ENCODE measurements at regions not wholly inside any gene's neighbourhood (a gene's known extent, or its start where the extent isn't known, plus 50 kb on each side); places are given as distances from the start of the nearest gene placed in this dataset.

DNA sequence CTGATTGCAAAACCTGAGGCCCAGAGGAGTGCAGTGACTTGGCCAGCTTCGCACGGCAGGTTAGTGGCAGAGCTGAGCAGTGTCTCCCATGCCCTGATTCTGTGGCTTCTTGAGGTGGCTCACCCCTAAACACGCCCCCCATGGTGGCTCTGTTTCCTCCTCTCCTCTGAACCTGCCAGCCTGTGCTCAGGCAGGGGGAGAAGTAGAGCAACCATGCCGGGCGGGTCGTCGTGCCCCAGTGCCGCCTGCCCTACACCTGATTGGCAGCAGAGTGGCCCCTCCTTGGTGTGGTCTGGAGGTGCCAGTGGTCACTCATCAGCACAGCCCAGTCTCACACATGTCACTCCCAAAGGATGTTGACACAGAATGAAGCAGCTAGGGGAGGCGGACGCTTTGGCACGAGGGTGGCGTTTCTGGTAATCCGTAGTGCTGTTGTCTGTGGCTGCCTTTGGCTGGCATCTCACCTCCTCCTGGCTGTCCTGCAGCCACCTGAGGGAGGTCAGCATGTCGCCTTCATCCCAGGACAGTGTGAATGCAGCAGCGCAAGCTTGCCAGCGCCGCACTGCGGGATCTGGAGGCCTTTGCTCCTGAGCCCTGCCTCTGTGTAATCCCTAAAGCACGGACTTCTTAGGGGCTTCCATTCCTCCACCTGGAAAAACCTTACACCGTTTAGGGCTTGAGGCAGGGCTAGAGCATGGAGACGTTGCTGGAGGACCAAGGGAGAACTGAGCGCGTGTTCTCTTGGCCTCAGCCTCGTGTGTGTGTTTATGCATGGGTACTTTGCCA, 294.7 kb downstream of the SEC14L1 start:
- peak; percentile 41 to 47 for DNase-seq

DNA sequence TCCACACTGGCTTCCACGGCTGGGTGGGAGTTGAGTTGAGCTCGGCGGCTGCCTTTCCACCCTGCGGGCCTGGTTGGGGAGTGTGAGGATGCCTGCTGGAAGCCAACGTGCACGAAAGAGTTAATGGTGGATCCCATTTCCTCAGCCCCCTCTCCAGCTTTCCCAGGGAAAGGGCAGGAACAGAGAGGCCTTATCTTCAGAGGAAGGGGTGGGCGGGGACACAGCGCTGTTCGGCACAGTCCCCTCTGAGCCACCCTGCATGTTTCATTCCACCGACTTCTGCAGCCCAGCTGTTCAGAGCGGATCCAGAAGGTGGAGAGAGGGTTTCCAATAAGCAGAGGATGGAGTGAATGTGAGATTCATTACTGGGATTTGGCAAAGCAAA, 295.3 kb downstream of the SEC14L1 start:
- no peak for DNase-seq

- DNase-seq = no peak
These were observed 295.7 kb downstream of the SEC14L1 start for GRCh38 chr17:77436481-77436880.

DNA sequence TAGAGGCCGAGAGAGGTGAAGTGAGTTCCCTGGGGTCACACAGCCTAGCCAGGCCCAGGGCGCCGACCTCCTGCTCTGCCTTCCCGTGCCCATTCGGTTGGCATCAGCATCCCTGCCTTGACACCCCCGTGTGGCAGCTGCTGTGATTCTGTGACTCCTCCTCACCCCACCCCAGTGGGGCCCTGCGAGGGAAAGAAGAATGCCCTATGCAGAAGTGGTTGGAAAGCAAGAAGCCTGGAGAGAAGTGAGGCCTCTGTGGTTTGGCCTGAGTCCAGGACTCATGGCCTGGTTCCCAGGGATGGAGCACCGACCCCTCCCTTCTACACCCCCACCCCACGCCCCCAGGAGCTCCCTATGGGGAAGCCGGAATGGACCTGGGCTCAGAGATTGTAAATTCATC, 296.2 kb downstream of the SEC14L1 start:
- DNase-seq = peak in 1 of 2 donors; percentile 53

- DNase-seq = no peak
These were observed 297.0 kb downstream of the SEC14L1 start for GRCh38 chr17:77437747-77438146.

- DNase-seq = no peak
These were observed 297.7 kb downstream of the SEC14L1 start for GRCh38 chr17:77438241-77439188.

GRCh38 chr17:77439189-77440018, 298.6 kb downstream of the SEC14L1 start:
- no peak for DNase-seq

GRCh38 chr17:77440560-77440981, 299.8 kb downstream of the SEC14L1 start:
- peak in 1 of 2 donors; percentile 33 for DNase-seq

DNA sequence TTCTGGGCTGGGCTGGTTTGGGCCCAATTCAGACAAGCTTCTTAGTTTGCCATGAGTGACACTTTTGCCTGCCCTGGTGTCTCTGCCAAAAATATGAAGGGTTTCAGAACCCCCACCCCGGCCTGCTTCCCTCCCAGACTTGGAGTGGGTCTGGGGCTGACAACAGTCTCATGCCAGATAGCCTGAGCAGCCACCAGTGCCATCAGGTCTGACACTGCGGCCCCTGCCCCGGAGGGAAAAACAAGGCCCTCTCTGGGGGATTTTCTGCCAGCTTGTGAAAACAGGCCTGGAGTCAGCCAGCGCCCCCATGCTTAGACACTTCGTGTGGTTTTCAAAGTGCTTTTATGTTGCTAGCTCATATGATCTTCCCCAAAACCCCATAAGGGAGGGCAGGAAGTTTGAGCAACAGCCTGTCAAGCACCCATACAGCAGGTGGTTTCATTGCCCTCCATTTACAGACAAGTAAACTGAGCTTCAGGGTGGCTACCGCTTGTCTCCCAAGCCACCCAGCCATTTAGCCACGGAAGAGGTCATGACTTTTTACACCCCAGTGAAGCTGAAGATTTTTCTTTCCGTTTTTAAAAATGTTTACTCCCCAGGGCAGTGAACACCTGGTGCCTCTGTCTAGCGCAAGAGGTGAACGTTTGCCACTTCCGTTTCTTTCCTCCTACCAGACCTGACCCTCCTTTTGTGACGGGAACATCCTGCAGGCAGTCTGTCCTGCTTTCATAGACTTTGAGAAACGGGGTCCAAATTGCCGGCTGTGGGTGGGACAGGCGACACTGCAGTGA, 300.6 kb downstream of the SEC14L1 start:
- peak; percentile 82 to 84 for DNase-seq

DNA sequence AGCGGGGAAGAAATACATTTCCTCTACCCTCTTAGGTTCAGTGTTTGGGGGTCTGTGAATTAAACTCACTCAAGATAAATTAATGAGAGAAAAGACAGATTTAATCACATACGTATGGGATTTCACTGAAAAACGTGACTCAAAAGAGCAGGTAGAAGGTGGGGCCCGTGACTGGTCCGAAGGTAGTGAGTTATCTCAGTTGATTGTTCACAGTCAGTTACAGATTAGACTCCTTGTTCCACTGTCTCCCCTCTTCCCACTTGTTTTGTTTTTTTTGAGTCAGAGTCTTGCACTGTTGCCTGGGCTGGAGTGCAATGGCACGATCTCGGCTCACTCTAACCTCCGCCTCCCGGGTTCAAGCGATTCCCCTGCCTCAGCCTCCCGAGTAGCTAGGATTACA, 301.2 kb downstream of the SEC14L1 start:
- no peak for DNase-seq

DNA sequence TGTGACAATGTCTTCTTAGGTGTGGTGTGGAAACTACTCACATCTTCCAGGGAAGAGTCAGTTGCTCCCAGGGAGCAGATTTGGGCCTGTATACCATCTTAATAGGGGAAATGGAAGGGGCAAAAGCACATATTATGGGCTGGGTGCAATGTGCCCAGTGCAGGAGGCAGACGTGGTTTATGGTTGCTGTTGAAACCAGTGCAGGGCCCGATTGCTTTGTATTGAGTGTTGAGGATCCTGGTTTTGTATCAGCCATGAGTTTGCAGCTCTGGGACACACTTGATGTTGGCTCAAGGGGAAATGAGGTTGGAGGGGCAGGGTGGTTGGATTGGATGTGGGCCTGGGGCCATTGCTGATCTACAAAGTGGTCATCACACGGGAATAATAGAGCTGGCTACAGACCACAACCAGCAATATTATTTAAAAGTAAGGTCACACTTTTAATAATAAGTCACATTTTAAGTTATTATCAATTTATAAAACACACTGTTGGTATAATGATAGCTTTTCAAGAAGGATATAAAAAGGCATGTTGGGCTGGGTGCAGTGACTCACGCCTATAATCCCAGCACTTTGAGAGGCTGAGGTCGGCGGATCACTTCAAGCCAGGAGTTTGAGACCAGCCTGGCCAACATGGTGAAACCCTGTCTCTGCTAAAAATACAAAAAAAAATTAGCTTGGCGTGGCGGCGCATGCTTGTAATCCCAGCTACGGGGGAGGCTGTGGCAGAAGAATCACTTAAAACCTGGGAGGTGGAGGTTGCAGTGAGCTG, 302.4 kb downstream of the SEC14L1 start:
- no peak for DNase-seq

- DNase-seq = no peak
These were observed 303.0 kb downstream of the SEC14L1 start for GRCh38 chr17:77443748-77444260.

DNA sequence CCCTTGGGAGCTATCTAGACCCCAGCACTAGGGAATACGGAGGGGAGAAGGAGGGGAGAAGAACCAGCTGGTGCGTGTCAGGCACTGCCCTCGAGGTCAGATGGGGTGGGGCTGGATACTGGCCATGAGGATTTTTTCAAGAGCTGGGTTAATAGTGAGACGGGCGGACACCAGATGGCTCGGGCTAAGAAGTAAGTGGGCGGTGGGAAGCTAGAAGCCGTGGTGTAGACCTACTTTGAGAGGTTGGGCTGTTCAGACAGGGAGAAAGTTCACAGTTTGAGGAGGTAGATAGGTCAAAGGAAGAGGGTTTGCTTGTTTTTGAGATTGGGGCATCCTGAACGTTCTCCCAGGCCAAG, 303.8 kb downstream of the SEC14L1 start:
- no peak for DNase-seq

DNA sequence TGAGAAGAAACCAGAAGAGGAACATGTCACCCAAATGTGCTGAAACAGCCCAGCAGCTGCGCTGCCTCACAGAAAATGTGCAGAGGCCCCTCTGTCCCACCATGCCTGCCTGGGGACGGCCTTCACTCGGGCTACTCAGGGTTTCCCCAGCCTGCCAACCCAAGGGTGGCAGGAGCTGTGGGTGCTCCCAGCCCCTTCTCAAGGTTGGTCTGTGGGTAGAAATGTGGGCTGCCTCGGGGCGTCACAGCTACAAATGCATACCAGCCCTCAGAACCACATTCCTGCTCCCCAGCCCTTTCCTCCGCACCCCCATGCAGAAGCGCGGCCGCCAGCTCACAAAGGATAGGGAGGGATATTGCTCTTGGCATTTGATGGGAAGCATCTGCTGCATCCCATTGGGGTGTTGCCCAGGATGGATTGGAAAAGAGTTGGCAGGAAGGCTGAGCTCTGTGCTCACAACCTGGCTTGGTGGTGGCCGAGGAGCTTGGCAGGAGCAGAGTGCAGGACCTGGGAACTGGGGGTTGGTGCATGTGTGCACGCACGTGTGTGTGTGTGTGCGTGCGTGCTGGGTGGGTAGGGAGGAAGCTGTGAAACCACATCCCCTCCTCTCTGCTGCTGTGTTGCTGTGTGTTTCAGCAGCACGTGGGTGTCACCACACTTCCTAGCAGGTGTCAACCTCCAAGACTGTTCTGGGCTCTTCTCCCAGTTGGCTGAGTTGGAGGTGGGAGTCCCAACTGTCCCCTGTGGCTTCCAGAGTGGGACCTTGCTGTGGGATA, 304.4 kb downstream of the SEC14L1 start:
- DNase-seq = peak; percentile 83 to 89

- peak; percentile 57 to 58 for DNase-seq
These were observed 305.2 kb downstream of the SEC14L1 start for GRCh38 chr17:77445760-77446532.

- no peak for DNase-seq
These were observed 306.3 kb downstream of the SEC14L1 start for GRCh38 chr17:77446940-77447634.

- DNase-seq = no peak
These were observed 308.7 kb downstream of the SEC14L1 start for GRCh38 chr17:77449373-77449907.

Data from CD4-positive, alpha-beta T cell treated with Interleukin-1 beta for 1 hour (primary cell).